OCI-LY1 (cell line): ENCODE measurements at regions not wholly inside any gene's neighbourhood (a gene's known extent, or its start where the extent isn't known, plus 50 kb on each side); places are given as distances from the start of the nearest gene placed in this dataset.

Experiments
- EZH2 ChIP-seq: fragments of 200-600 bp; sonication (generic), shearing (Covaris generic); IDR thresholded peaks from 2 replicates; pipeline ENCODE4 v1.8.0; 2017; ENCODE audit warnings: borderline replicate concordance, mixed run types, mild to moderate bottlenecking, antibody characterized with exemption, low read length, moderate library complexity, mixed read lengths
- TF ChIP-seq, protein P1 (sequence below): fragments of 200-600 bp; sonication (generic), shearing (Covaris generic); IDR thresholded peaks from 2 replicates; pipeline ENCODE4 v1.5.1; 2017; ENCODE audit warnings: mild to moderate bottlenecking, antibody characterized with exemption, low read length, moderate library complexity, mixed read lengths

DNA sequence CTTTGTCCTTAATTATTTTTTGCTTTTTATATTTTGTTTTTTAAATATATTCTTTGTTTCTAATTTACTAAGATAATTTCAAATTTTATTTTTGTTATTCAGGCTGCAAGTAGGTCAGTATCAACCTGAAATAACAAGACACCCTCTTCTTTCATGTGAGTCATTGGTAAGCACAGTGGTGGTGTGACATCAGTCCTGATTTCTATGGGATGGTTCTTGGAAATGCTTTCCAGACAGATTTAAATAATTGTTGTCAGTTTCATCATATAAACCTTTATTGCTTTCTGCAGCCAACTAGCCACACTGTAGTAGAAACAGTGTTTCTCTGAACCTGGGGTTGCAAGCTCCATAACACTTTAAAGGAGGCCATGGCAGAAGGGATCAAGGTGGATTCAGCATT lies 157.5 kb upstream of the C21orf91 start:
- TF ChIP-seq, protein P1, sequence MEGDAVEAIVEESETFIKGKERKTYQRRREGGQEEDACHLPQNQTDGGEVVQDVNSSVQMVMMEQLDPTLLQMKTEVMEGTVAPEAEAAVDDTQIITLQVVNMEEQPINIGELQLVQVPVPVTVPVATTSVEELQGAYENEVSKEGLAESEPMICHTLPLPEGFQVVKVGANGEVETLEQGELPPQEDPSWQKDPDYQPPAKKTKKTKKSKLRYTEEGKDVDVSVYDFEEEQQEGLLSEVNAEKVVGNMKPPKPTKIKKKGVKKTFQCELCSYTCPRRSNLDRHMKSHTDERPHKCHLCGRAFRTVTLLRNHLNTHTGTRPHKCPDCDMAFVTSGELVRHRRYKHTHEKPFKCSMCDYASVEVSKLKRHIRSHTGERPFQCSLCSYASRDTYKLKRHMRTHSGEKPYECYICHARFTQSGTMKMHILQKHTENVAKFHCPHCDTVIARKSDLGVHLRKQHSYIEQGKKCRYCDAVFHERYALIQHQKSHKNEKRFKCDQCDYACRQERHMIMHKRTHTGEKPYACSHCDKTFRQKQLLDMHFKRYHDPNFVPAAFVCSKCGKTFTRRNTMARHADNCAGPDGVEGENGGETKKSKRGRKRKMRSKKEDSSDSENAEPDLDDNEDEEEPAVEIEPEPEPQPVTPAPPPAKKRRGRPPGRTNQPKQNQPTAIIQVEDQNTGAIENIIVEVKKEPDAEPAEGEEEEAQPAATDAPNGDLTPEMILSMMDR: no peak
- no peak for TF ChIP-seq EZH2
